ENCODE measurements at regions not wholly inside any gene's neighbourhood (a gene's known extent, or its start where the extent isn't known, plus 50 kb on each side); places are given as distances from the start of the nearest gene placed in this dataset.
A peak's percentile ranks its signal among the peaks of the same experiment; 100 is the strongest.

- Histone ChIP-seq H3K4me1 (no peaks in the 10 kb centered on the region), H3K9me3 (no peaks in the 10 kb centered on the region), H3K36me3 (ENCODE audit: control insufficient read depth, insufficient read depth, low read length) (no peaks in the 10 kb centered on the region), H3K4me3 (ENCODE audit: low read depth, low read length) (no peak overlapping the region), H3K27me3 (replicated peaks; ENCODE audit: control insufficient read depth, insufficient read depth, low read length) (no peaks in the 10 kb centered on the region)
- DNase-seq = peak in 1 of 2 experiments; percentile 16
- Mint-ChIP-seq H3K4me3 (ENCODE audit: unreplicated experiment) (no peak overlapping the region), H3K27me3 (ENCODE audit: insufficient read depth, unreplicated experiment) (no peaks in the 10 kb centered on the region), H3K4me1 (ENCODE audit: low read depth, unreplicated experiment) (peaks cover 7% of the 10 kb centered on the region), H3K36me3 (ENCODE audit: insufficient read depth, unreplicated experiment) (no peaks in the 10 kb centered on the region), H3K9me3 (ENCODE audit: unreplicated experiment) (peaks cover 11% of the 10 kb centered on the region), H3K27ac (ENCODE audit: unreplicated experiment) (no peak overlapping the region)
- TF ChIP-seq CTCF (IDR thresholded peaks at IDR 0.05; ENCODE audit: insufficient read depth in 1 of 2, low read depth in 1 of 2, low read length in 1 of 2, severe bottlenecking in 1 of 2, unreplicated experiment in 1 of 2) = no peak
- CTCF ChIA-PET = no interaction called here
- intact Hi-C loops (cut with micrococcal nuclease; ENCODE audit: unreplicated experiment) = no loop called here
- POLR2A ChIA-PET = no interaction called here
- BruUV-seq (replicated peaks) = no TSS peak
Observed at GRCh38 chr2:8550937-8551621, 130.8 kb upstream of the ID2 start.

GRCh38 chr2:8551622-8552074 lies 130.2 kb upstream of the ID2 start:
- TF ChIP-seq CTCF (IDR thresholded peaks at IDR 0.05; ENCODE audit: insufficient read depth in 1 of 2, low read depth in 1 of 2, low read length in 1 of 2, severe bottlenecking in 1 of 2, unreplicated experiment in 1 of 2) = no peak
- H3K36me3 Mint-ChIP-seq (ENCODE audit: insufficient read depth, unreplicated experiment) = no peaks in the 10 kb centered on the region
- intact Hi-C loops (cut with micrococcal nuclease; ENCODE audit: unreplicated experiment) = no loop called here
- no peak overlapping the region for H3K4me3 Mint-ChIP-seq (ENCODE audit: unreplicated experiment)
- H3K27me3 Mint-ChIP-seq (ENCODE audit: insufficient read depth, unreplicated experiment) = no peaks in the 10 kb centered on the region
- Histone ChIP-seq H3K27me3 (replicated peaks; ENCODE audit: control insufficient read depth, insufficient read depth, low read length) (no peaks in the 10 kb centered on the region), H3K36me3 (ENCODE audit: control insufficient read depth, insufficient read depth, low read length) (no peaks in the 10 kb centered on the region), H3K4me1 (no peaks in the 10 kb centered on the region), H3K4me3 (ENCODE audit: low read depth, low read length) (no peak overlapping the region), H3K9me3 (no peaks in the 10 kb centered on the region)
- peak in 1 of 2 experiments; percentile 12 for DNase-seq
- ChIA-PET POLR2A (no interaction called here), CTCF (no interaction called here)
- peaks cover 7% of the 10 kb centered on the region for H3K4me1 Mint-ChIP-seq (ENCODE audit: low read depth, unreplicated experiment)
- H3K9me3 Mint-ChIP-seq (ENCODE audit: unreplicated experiment) = peaks cover 17% of the 10 kb centered on the region
- BruUV-seq (replicated peaks) = no TSS peak
- no peak overlapping the region for H3K27ac Mint-ChIP-seq (ENCODE audit: unreplicated experiment)

- Histone ChIP-seq H3K27me3 (replicated peaks; ENCODE audit: control insufficient read depth, insufficient read depth, low read length) (no peaks in the 10 kb centered on the region), H3K4me3 (ENCODE audit: low read depth, low read length) (no peak overlapping the region), H3K9me3 (no peaks in the 10 kb centered on the region), H3K4me1 (no peaks in the 10 kb centered on the region), H3K36me3 (ENCODE audit: control insufficient read depth, insufficient read depth, low read length) (no peaks in the 10 kb centered on the region)
- Mint-ChIP-seq H3K36me3 (ENCODE audit: insufficient read depth, unreplicated experiment) (no peaks in the 10 kb centered on the region), H3K27me3 (ENCODE audit: insufficient read depth, unreplicated experiment) (no peaks in the 10 kb centered on the region), H3K27ac (ENCODE audit: unreplicated experiment) (no peak overlapping the region), H3K4me1 (ENCODE audit: low read depth, unreplicated experiment) (peaks cover 7% of the 10 kb centered on the region), H3K9me3 (ENCODE audit: unreplicated experiment) (peaks cover 20% of the 10 kb centered on the region), H3K4me3 (ENCODE audit: unreplicated experiment) (no peak overlapping the region)
- BruUV-seq (replicated peaks) = no TSS peak
- peak in 1 of 2 experiments; percentile 11 for DNase-seq
- CTCF ChIA-PET = no interaction called here
- intact Hi-C loops (cut with micrococcal nuclease; ENCODE audit: unreplicated experiment) = no loop called here
- POLR2A ChIA-PET = no interaction called here
- TF ChIP-seq CTCF (IDR thresholded peaks at IDR 0.05; ENCODE audit: insufficient read depth in 1 of 2, low read depth in 1 of 2, low read length in 1 of 2, severe bottlenecking in 1 of 2, unreplicated experiment in 1 of 2) = no peak
Observed at GRCh38 chr2:8552293-8552801, 129.5 kb upstream of the ID2 start.

Measured in Caco-2 (cell line).